ENCODE measurements at regions not wholly inside any gene's neighbourhood (a gene's known extent, or its start where the extent isn't known, plus 50 kb on each side); places are given as distances from the start of the nearest gene placed in this dataset.

DNA sequence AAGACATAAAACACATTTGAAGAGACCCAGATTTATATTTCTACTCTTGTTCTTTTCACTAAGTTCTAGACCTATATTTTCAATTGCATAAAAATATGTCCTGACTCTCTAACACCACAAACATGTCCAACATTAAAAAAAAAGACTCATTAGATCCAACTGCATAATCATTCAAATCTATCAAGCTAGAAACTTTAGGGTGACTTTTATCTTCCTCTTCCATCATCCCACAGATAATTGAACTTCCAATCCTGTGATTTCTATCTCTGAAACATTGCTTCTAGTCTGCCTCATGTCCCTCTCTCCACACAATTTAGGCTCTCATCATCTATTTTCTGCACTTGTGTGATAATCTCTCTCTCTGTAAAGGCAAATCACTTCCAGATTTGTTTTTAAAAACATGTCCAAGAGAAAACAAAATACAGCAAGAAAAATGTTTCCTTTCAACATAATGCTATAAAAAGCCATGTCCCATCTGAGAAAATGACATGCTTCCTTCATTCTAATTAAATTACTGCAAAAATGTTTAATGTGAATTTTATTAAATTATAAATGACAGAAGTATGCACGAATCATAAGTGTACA, 615.9 kb downstream of the RNF144B start:
- no peak for TF ChIP-seq RAD21 (IDR thresholded peaks at IDR 0.05; ENCODE audit: low read depth)
- no peak for TF ChIP-seq TAF1 (IDR thresholded peaks at IDR 0.05; ENCODE audit: low read depth)
- TF ChIP-seq YY1 (IDR thresholded peaks at IDR 0.05; ENCODE audit: low read depth), result no peak
- no peak for TF ChIP-seq CREB1 (IDR thresholded peaks at IDR 0.05; ENCODE audit: low read depth)
- TF ChIP-seq NFIC (IDR thresholded peaks at IDR 0.05), result no peak
- TF ChIP-seq EGR1 (IDR thresholded peaks at IDR 0.05), result no peak
- TF ChIP-seq, protein P1, sequence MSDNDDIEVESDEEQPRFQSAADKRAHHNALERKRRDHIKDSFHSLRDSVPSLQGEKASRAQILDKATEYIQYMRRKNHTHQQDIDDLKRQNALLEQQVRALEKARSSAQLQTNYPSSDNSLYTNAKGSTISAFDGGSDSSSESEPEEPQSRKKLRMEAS (IDR thresholded peaks at IDR 0.05), result no peak
- TF ChIP-seq, protein P2, sequence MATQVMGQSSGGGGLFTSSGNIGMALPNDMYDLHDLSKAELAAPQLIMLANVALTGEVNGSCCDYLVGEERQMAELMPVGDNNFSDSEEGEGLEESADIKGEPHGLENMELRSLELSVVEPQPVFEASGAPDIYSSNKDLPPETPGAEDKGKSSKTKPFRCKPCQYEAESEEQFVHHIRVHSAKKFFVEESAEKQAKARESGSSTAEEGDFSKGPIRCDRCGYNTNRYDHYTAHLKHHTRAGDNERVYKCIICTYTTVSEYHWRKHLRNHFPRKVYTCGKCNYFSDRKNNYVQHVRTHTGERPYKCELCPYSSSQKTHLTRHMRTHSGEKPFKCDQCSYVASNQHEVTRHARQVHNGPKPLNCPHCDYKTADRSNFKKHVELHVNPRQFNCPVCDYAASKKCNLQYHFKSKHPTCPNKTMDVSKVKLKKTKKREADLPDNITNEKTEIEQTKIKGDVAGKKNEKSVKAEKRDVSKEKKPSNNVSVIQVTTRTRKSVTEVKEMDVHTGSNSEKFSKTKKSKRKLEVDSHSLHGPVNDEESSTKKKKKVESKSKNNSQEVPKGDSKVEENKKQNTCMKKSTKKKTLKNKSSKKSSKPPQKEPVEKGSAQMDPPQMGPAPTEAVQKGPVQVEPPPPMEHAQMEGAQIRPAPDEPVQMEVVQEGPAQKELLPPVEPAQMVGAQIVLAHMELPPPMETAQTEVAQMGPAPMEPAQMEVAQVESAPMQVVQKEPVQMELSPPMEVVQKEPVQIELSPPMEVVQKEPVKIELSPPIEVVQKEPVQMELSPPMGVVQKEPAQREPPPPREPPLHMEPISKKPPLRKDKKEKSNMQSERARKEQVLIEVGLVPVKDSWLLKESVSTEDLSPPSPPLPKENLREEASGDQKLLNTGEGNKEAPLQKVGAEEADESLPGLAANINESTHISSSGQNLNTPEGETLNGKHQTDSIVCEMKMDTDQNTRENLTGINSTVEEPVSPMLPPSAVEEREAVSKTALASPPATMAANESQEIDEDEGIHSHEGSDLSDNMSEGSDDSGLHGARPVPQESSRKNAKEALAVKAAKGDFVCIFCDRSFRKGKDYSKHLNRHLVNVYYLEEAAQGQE (IDR thresholded peaks at IDR 0.05; ENCODE audit: low read depth), result no peak
- no peak for TF ChIP-seq TCF12 (IDR thresholded peaks at IDR 0.05; ENCODE audit: low read depth)
- no peak for TF ChIP-seq EP300 (IDR thresholded peaks at IDR 0.05; ENCODE audit: borderline replicate concordance)
